Psoas muscle (tissue), 7 donors: ENCODE measurements at regions not wholly inside any gene's neighbourhood (a gene's known extent, or its start where the extent isn't known, plus 50 kb on each side); places are given as distances from the start of the nearest gene placed in this dataset.

Experiments used
- ATAC-seq, 4 donors: fragments of 200-7000 bp; cut with Tn5 transposase; one replicate each; pipeline ENCODE4 v1.9.1; 2020; ENCODE audit warnings: moderate library complexity in 3 of 4, mild to moderate bottlenecking in 2 of 4
- DNase-seq, 2 donors: peaks; one replicate each; pipeline ENCODE4 v3.0.0-alpha.2; 2020
- H3K27ac ChIP-seq: fragments of 200-600 bp; one replicate; pipeline ENCODE4 v1.8.0; 2022
- H3K27me3 ChIP-seq, 3 donors: fragments of 200-600 bp in 1 of 3; one replicate each; pipeline versions ENCODE4 v1.6.1 to v1.8.0; 2013 to 2022; ENCODE audit warnings: low read length in 2 of 3, mild to moderate bottlenecking in 2 of 3, moderate library complexity in 1 of 3; ENCODE audit not compliant: insufficient read depth in 3 of 3
- H3K36me3 ChIP-seq, 2 donors: fragments of 200-600 bp in 1 of 2; one replicate each; pipeline versions ENCODE4 v1.6.1 to v1.8.0; 2013 to 2022; ENCODE audit warnings: low read depth in 1 of 2, mild to moderate bottlenecking in 1 of 2, moderate library complexity in 1 of 2; ENCODE audit not compliant: insufficient read depth in 1 of 2
- H3K4me1 ChIP-seq: fragments of 200-600 bp; one replicate; pipeline ENCODE4 v1.8.0; 2022
- H3K4me3 ChIP-seq: fragments of 200-600 bp; one replicate; pipeline ENCODE4 v1.8.0; 2022; ENCODE audit warnings: mild to moderate bottlenecking
- H3K9me3 ChIP-seq: fragments of 200-600 bp; one replicate; pipeline ENCODE4 v1.8.0; 2022
- WGBS, 3 donors: extraction: QIAGEN DNeasy Blood & Tissue Kit; methylation state at CpG; one replicate each; pipeline versions ENCODE4 v1.1.6 to v1.1.7; 2013; 5-methylcytosine and 5-hydroxymethylcytosine counted together
- intact Hi-C, 2 donors: fragments of 100-400 bp; cut with DNase I; formaldehyde crosslinking; loops; one replicate each; pipeline versions ENCODE4 v1.11.0 to v1.14.2; 2022
- TF ChIP-seq, protein P1 (sequence below): fragments of 200-600 bp; IDR thresholded peaks from one replicate; pipeline ENCODE4 v1.8.0; 2022; ENCODE audit warnings: antibody characterized with exemption
- donor health status: healthy with polysubstance abuse.
- donor health status: DM: no; HTN: no; CAD: no; lungs with moderate emphysema.
- donor health status: Bipolar disorder and iron deficiency.
- donor health status: healthy.
- donor health status: DM: yes; HTN: yes; CAD: no.
- donor health status: DM: no; HTN: no; CAD: no.
- donor health status: DM: yes; HTN: yes; CAD: no.

DNA sequence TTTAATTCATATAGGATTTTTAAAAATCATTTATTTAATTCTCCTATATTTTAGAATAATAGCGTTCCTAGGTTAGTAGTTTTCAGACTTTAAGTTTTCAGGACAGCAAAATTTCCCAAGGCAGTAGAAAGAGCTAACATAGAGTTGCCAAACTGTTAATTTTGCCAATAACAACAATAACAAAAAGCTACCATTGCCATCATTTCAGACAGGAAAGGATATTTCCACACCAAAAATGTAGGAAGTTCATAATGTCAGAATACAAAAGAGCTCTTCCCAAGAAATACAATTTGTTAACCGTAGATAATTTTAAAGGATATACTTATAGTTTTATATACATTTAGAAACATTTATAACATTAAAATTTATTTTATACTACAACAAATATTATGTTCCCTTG, 81.4 kb upstream of the EEA1 start:
- TF ChIP-seq, protein P1, sequence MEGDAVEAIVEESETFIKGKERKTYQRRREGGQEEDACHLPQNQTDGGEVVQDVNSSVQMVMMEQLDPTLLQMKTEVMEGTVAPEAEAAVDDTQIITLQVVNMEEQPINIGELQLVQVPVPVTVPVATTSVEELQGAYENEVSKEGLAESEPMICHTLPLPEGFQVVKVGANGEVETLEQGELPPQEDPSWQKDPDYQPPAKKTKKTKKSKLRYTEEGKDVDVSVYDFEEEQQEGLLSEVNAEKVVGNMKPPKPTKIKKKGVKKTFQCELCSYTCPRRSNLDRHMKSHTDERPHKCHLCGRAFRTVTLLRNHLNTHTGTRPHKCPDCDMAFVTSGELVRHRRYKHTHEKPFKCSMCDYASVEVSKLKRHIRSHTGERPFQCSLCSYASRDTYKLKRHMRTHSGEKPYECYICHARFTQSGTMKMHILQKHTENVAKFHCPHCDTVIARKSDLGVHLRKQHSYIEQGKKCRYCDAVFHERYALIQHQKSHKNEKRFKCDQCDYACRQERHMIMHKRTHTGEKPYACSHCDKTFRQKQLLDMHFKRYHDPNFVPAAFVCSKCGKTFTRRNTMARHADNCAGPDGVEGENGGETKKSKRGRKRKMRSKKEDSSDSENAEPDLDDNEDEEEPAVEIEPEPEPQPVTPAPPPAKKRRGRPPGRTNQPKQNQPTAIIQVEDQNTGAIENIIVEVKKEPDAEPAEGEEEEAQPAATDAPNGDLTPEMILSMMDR, result no peak
- no peak for DNase-seq
- Histone ChIP-seq H3K4me1 (no peaks in the 10 kb centered on the region), H3K27me3 (no peaks in the 10 kb centered on the region), H3K36me3 (no peaks in the 10 kb centered on the region), H3K27ac (no peak overlapping the region), H3K4me3 (no peak overlapping the region), H3K9me3 (no peaks in the 10 kb centered on the region)
- WGBS, 3 donors, result 82 to 83% (median 83%) methylated on average over 2 of the region's 2 CpGs
- ATAC-seq, result no peak
- intact Hi-C loops, result no loop called here

- DNase-seq (no peak), ATAC-seq (no peak)
- H3K27ac ChIP-seq, result no peak overlapping the region
- H3K4me1 ChIP-seq, result no peaks in the 10 kb centered on the region
- no peaks in the 10 kb centered on the region for H3K27me3 ChIP-seq
- no peaks in the 10 kb centered on the region for H3K36me3 ChIP-seq
- intact Hi-C loops, result no loop called here
- WGBS, 3 donors, result 94 to 96% (median 96%) methylated on average over 10 of the region's 10 CpGs
- TF ChIP-seq, protein P1, result no peak
- no peak overlapping the region for H3K4me3 ChIP-seq
- no peaks in the 10 kb centered on the region for H3K9me3 ChIP-seq
Observed at GRCh38 chr12:93011100-93011499, 82.0 kb upstream of the EEA1 start.

GRCh38 chr12:93015871-93016751, 87.0 kb upstream of the EEA1 start:
- DNase-seq (no peak), ATAC-seq (no peak)
- no peaks in the 10 kb centered on the region for H3K9me3 ChIP-seq
- no peak overlapping the region for H3K27ac ChIP-seq
- H3K36me3 ChIP-seq, result no peaks in the 10 kb centered on the region
- no peaks in the 10 kb centered on the region for H3K27me3 ChIP-seq
- H3K4me3 ChIP-seq, result no peak overlapping the region
- intact Hi-C loops, result no loop called here
- WGBS, 3 donors, result 48 to 71% (median 64%) methylated on average over 4 of the region's 4 CpGs
- TF ChIP-seq, protein P1, result no peak
- no peaks in the 10 kb centered on the region for H3K4me1 ChIP-seq

DNA sequence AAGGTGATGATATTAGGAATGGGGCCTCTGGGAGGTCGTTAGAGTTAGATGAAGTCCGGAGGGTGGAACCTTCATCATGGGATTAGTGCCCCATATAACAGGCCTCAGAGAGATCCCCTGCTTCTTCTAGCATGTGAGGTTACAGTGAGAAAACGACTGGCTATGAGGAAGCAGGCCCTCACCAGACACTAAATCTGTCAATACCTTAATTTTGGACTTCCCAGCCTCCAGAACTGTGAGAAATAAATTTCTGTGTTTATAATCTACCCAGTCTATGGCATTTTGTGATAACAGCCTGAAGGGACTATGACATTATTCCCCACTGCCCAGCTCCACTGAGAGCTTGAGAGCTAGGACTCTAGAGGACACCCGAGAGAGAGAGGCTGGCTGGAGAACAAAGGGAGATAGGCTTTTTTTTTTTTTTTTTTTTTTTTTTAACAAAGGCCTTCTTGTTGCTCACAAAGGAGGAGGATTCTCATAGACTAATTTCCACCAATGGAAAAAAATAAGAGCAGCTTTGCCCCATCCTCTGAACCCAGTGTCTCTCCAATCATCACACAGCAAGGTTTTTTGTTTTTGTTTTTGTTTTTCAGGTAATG, 87.8 kb upstream of the EEA1 start:
- Histone ChIP-seq H3K36me3 (no peaks in the 10 kb centered on the region), H3K4me1 (no peaks in the 10 kb centered on the region), H3K27me3 (no peaks in the 10 kb centered on the region), H3K9me3 (no peaks in the 10 kb centered on the region), H3K4me3 (no peak overlapping the region), H3K27ac (no peak overlapping the region)
- DNase-seq, result no peak
- TF ChIP-seq, protein P1, result no peak
- 60 to 67% (median 66%) methylated on average over 4 of the region's 4 CpGs for WGBS, 3 donors
- ATAC-seq, result no peak
- intact Hi-C loops, result no loop called here
